DOHH2 (cell line): ENCODE measurements at regions not wholly inside any gene's neighbourhood (a gene's known extent, or its start where the extent isn't known, plus 50 kb on each side); places are given as distances from the start of the nearest gene placed in this dataset.

Experiments
- H3F3A ChIP-seq: fragments of 200-600 bp; sonication (generic), shearing (Covaris generic); 2 replicates; pipeline ENCODE4 v1.6.0; 2016; ENCODE audit warnings: antibody characterized with exemption, mild to moderate bottlenecking; ENCODE audit not compliant: control insufficient read depth, insufficient read depth
- H3K27ac ChIP-seq: fragments of 200-600 bp; sonication (generic); 2 replicates; pipeline ENCODE4 v1.5.1; 2014; ENCODE audit warnings: low read depth, mild to moderate bottlenecking, low read length, moderate library complexity
- H3K27me3 ChIP-seq: fragments of 200-600 bp; sonication (generic); 2 replicates; pipeline ENCODE4 v1.6.1; 2014; ENCODE audit warnings: mild to moderate bottlenecking, low read length, mixed read lengths; ENCODE audit not compliant: control insufficient read depth
- H3K36me3 ChIP-seq: fragments of 200-600 bp; sonication (generic); 2 replicates; pipeline ENCODE4 v1.6.1; 2014; ENCODE audit warnings: mild to moderate bottlenecking, low read length, moderate library complexity, mixed read lengths; ENCODE audit not compliant: control insufficient read depth
- H3K4me1 ChIP-seq: fragments of 200-600 bp; sonication (generic); 2 replicates; pipeline ENCODE4 v1.6.1; 2014; ENCODE audit warnings: mild to moderate bottlenecking, low read length, mixed read lengths; ENCODE audit not compliant: control insufficient read depth
- H3K4me2 ChIP-seq: fragments of 200-600 bp; sonication (generic); 2 replicates; pipeline ENCODE4 v1.6.0; 2014; ENCODE audit warnings: mild to moderate bottlenecking, low read length, moderate library complexity
- H3K4me3 ChIP-seq: fragments of 200-600 bp; sonication (generic); 2 replicates; pipeline ENCODE4 v1.5.1; 2014; ENCODE audit warnings: mild to moderate bottlenecking, low read length, mixed read lengths
- H3K79me2 ChIP-seq: fragments of 200-600 bp; sonication (generic); 2 replicates; pipeline ENCODE4 v1.6.1; 2014; ENCODE audit warnings: mild to moderate bottlenecking, low read length, mixed read lengths; ENCODE audit not compliant: control insufficient read depth
- H3K9me2 ChIP-seq: fragments of 200-600 bp; sonication (generic); replicated peaks from 2 replicates; pipeline ENCODE4 v1.6.1; 2014; ENCODE audit warnings: mild to moderate bottlenecking, low read length, mixed read lengths; ENCODE audit not compliant: control insufficient read depth
- H3K9me3 ChIP-seq: fragments of 200-600 bp; sonication (generic); 2 replicates; pipeline ENCODE4 v1.6.1; 2014; ENCODE audit warnings: antibody characterized with exemption, low read length, mixed read lengths; ENCODE audit not compliant: control insufficient read depth, insufficient read depth
- H4K20me1 ChIP-seq: fragments of 200-600 bp; sonication (generic); 2 replicates; pipeline ENCODE4 v1.6.0; 2014; ENCODE audit warnings: low read depth, mild to moderate bottlenecking, antibody characterized with exemption, low read length, moderate library complexity; ENCODE audit not compliant: control insufficient read depth, insufficient read depth
- EZH2phosphoT487 ChIP-seq: fragments of 200-600 bp; sonication (generic); IDR thresholded peaks from 2 replicates; pipeline ENCODE4 v1.6.1; 2017; ENCODE audit warnings: borderline replicate concordance, mild to moderate bottlenecking, antibody characterized with exemption, low read length, moderate library complexity, mixed read lengths
- TF ChIP-seq, protein P1 (sequence below): fragments of 200-600 bp; sonication (generic); IDR thresholded peaks from one replicate; pipeline ENCODE4 v1.5.1; 2014; ENCODE audit warnings: antibody characterized with exemption, mild to moderate bottlenecking, low read depth, low read length; ENCODE audit not compliant: poor library complexity, severe bottlenecking

GRCh38 chr15:25240461-25241021 is 198.3 kb downstream of the UBE3A start:
- H3K9me3 ChIP-seq, result peaks cover 53% of the 10 kb centered on the region; the same call in 1 of the 2 replicates

DNA sequence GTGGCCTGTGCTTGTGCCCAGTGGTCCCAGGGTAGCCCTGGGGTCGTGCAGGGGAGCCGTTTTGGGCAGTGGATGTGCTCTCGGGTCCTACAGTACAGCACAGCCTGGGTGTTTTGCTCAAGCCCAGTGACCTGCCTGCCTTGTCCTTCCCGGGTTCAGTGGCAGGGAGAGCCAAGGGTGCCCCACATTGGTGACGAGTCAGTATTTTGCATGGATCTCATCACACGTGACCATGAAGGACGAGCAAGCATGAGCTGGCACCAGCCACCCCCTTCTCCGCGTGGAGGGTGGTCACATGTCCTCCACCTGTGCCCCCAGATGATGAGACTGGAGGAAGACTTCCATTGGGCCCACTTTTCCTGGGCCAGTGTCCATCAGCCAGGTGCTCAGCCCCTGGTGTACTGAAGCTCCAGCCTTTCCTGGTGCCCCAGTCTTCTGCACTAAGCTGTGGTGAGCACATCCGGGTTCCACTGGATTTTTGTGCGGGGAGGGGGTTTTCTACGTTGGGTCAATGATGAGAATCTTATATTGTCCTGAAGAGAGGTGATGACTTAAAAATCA is 197.5 kb downstream of the UBE3A start:
- no peaks in the 10 kb centered on the region for H3K79me2 ChIP-seq
- H3K4me3 ChIP-seq, result no peak overlapping the region
- no peaks in the 10 kb centered on the region for H3K9me2 ChIP-seq
- H3K4me1 ChIP-seq, result no peaks in the 10 kb centered on the region
- H3K36me3 ChIP-seq, result no peaks in the 10 kb centered on the region
- TF ChIP-seq EZH2phosphoT487, result no peak
- TF ChIP-seq, protein P1, sequence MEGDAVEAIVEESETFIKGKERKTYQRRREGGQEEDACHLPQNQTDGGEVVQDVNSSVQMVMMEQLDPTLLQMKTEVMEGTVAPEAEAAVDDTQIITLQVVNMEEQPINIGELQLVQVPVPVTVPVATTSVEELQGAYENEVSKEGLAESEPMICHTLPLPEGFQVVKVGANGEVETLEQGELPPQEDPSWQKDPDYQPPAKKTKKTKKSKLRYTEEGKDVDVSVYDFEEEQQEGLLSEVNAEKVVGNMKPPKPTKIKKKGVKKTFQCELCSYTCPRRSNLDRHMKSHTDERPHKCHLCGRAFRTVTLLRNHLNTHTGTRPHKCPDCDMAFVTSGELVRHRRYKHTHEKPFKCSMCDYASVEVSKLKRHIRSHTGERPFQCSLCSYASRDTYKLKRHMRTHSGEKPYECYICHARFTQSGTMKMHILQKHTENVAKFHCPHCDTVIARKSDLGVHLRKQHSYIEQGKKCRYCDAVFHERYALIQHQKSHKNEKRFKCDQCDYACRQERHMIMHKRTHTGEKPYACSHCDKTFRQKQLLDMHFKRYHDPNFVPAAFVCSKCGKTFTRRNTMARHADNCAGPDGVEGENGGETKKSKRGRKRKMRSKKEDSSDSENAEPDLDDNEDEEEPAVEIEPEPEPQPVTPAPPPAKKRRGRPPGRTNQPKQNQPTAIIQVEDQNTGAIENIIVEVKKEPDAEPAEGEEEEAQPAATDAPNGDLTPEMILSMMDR, result no peak
- no peaks in the 10 kb centered on the region for H4K20me1 ChIP-seq
- no peak overlapping the region for H3K27ac ChIP-seq
- H3F3A ChIP-seq, result no peaks in the 10 kb centered on the region
- peaks cover 53% of the 10 kb centered on the region; the same call in 1 of the 2 replicates for H3K9me3 ChIP-seq
- no peaks in the 10 kb centered on the region for H3K27me3 ChIP-seq
- no peak overlapping the region for H3K4me2 ChIP-seq

More at GRCh38 chr15:25240461-25241021, 198.3 kb downstream of the UBE3A start:
- Histone ChIP-seq H3F3A (no peaks in the 10 kb centered on the region), H3K27me3 (no peaks in the 10 kb centered on the region), H3K27ac (no peak overlapping the region), H3K79me2 (no peaks in the 10 kb centered on the region), H3K4me2 (no peak overlapping the region), H3K9me2 (no peaks in the 10 kb centered on the region), H3K36me3 (no peaks in the 10 kb centered on the region), H4K20me1 (no peaks in the 10 kb centered on the region), H3K4me3 (no peak overlapping the region), H3K4me1 (no peaks in the 10 kb centered on the region)
- no peak for TF ChIP-seq EZH2phosphoT487
- TF ChIP-seq, protein P1, result no peak

- Histone ChIP-seq H4K20me1 (no peaks in the 10 kb centered on the region), H3K4me3 (no peak overlapping the region), H3K36me3 (no peaks in the 10 kb centered on the region), H3K27ac (no peak overlapping the region), H3K9me2 (no peaks in the 10 kb centered on the region), H3K9me3 (peaks cover 49% of the 10 kb centered on the region; the same call in 1 of the 2 replicates), H3F3A (no peaks in the 10 kb centered on the region), H3K79me2 (no peaks in the 10 kb centered on the region), H3K4me2 (no peak overlapping the region), H3K27me3 (no peaks in the 10 kb centered on the region), H3K4me1 (no peaks in the 10 kb centered on the region)
- TF ChIP-seq EZH2phosphoT487, result no peak
- TF ChIP-seq, protein P1, result no peak
Observed at GRCh38 chr15:25242166-25242879, 196.5 kb downstream of the UBE3A start.
